Skin epidermis (tissue), 12 donors: ENCODE measurements at regions not wholly inside any gene's neighbourhood (a gene's known extent, or its start where the extent isn't known, plus 50 kb on each side); places are given as distances from the start of the nearest gene placed in this dataset.
"Not testable (repeated sequence)": the region's sequence is repeated elsewhere in the genome, so short reads cannot be mapped to it uniquely, and the experiment has no call there.

Experiments
- H3K27ac ChIP-seq, 21 experiments: fragments of 200-600 bp; sonication (generic) in 11 of 21; one replicate each; pipeline ENCODE4 v1.5.0; 2020; ENCODE audit warnings: mild to moderate bottlenecking in 3 of 21, inconsistent platforms in 2 of 21, moderate library complexity in 2 of 21
- H3K4me3 ChIP-seq, 7 experiments: fragments of 200-600 bp; sonication (generic) in 2 of 7; one replicate each; pipeline ENCODE4 v1.5.0; 2020; ENCODE audit warnings: inconsistent platforms in 2 of 7, mild to moderate bottlenecking in 2 of 7, moderate library complexity in 1 of 7

DNA sequence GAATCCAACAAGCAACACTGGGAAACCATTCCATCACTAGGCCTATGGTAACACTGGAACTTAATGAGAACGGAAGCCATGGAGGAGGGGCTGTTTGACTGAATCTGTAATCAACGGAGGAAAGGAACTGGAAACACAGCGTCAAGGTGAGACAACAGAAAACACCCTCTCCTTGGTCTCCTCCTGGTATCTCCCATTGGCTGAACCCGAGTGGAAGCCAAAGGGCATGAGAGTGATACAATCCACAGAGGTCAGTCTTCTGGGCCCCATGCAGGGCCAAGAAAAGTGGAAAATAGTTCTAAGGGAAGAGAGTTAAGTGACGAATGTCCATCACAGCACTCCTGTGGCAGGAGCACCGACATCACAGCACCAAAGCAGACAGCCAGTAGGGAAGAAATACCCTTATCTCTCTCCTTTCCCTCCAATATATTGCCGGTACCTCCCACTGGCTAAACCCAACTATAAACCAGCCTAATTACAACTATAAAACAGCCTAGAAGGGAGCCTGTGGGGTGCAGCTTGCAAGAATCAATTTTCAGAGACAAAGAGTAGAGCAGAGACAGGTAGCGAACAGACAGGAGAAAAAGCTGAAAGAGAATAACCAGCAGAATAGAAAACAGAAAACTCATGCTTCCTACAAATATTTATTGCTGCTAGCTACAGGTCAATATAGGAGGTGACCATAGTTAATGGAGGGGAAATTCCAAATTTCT is 107.4 kb upstream of the IFNE start:
- no peak overlapping the region for H3K4me3 ChIP-seq
- no peak overlapping the region for H3K27ac ChIP-seq

DNA sequence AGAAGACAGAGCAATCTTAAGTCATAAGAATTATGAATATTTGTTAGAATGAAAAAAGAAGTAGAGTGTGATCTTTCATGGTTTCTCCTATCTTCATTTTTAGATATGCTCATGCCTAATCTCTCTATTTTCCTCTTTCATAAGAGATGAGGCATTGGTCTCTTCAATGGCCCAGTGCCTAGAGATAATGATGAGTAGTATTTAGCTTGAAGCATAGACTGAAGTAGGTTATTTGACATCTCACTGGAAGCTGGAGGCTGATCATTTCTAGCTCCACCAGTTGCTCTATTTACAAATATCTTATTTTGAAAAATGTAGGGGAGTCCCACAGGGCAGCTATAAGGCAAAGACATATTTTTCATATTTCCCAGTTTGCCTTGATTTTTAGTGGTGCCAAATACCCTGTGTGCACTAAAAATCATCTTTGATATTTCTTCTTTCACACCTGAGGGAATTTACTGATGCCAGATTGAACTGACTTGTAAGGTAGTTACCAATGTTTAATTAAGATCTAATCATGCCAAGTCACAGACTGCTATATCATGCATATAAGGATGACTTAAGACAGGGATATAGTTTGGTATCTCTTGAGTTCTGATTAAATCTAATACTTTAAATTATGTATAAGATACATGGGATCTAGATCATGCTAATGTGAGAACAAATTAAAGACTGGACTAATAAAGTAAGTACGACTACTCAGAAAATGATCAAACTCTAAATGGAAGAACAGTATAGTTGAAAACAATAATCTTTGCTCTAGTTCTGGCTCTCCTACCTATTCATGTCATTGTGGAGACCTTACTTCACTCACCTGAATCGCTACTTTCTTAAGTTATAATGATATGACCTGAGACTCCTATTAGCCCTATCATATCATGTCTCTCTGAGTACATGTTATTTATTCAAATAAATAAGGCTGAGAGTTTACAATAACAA is 108.2 kb upstream of the IFNE start:
- peak overlapping the region in 2 of 21 experiments; percentile 14 to 25 for H3K27ac ChIP-seq
- H3K4me3 ChIP-seq = no peak overlapping the region

- peak overlapping the region in 9 of 21 experiments; percentile 2 to 76 (median 37) for H3K27ac ChIP-seq
- H3K4me3 ChIP-seq = no peak overlapping the region
Observed at GRCh38 chr9:21591221-21592062, 109.3 kb upstream of the IFNE start.

- no peak overlapping the region for H3K4me3 ChIP-seq
- H3K27ac ChIP-seq = peak overlapping the region in 4 of 21 experiments; percentile 0 to 33 (median 22)
Observed at GRCh38 chr9:21592063-21592338, 109.9 kb upstream of the IFNE start.

DNA sequence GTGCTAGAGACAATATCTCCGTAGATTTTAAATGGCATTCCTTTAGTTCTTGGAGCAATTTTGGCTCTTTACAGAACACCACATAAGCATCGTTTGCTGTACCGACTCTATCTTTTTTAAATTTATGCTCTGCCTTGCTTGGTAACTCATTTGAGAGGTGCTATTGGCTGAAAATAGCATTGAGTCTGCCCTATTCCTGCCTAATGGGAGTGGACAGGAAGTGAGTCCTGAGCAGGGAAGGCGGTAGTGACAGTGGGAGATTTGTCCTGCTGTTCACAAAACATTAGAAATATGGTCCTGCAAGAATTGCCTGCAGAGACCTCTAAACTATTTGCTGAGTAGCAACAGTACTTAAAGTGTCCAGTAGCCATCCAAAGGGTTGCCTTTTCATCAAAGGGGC is 115.2 kb upstream of the IFNE start:
- Histone ChIP-seq H3K4me3 (no peak overlapping the region), H3K27ac (no peak overlapping the region)

GRCh38 chr9:21598749-21599148 is 116.6 kb upstream of the IFNE start:
- Histone ChIP-seq H3K27ac (no peak overlapping the region), H3K4me3 (no peak overlapping the region)

DNA sequence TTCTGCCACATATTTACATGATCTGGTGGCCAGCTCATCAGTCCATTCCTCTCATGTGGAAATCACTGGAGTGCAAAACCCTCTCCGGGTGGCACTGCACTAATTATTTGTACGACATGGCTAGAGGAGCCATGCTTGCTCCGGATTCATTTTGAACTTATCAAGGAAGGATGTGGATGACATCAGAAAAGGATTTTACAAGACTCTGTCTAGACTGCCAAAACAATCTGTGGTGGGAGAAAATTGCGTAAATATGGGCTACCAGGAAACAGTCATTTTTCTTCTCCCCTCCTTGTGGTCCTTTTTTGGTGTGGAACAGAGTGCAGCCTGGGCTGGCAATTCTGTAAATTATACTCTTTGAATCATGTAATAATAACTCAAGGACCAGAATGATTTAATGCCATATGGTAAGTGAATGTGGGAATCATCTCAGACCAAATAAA is 123.4 kb upstream of the IFNE start:
- peak overlapping the region in 2 of 21 experiments; percentile 16 to 63 for H3K27ac ChIP-seq

GRCh38 chr9:21607576-21607975 is 125.5 kb upstream of the IFNE start:
- H3K27ac ChIP-seq = no peak overlapping the region
- H3K4me3 ChIP-seq = no peak overlapping the region

More for the DNA sequence above, 123.4 kb upstream of the IFNE start:
- H3K4me3 ChIP-seq = no peak overlapping the region

DNA sequence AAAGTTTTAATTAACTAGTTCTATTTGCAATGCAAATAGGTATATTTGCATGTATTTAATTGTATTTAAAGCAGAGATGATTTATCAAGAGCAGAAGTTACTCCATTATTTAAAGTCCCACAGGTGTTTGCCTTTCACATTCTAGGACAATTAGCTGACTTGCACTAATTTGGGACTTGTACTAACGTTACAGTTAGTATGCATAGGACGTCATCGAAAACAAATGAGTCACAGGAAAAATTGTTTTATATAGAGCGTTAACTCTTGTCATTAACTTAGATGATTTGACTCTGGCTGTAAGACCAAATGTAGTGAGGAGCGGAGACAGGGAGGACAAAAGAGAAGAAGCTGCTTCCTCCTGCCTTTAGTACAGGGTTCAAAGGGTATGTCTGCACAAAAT is 126.1 kb upstream of the IFNE start:
- Histone ChIP-seq H3K27ac (no peak overlapping the region), H3K4me3 (no peak overlapping the region)

- Histone ChIP-seq H3K27ac (no peak overlapping the region), H3K4me3 (no peak overlapping the region)
Observed at GRCh38 chr9:21609506-21609905, 127.4 kb upstream of the IFNE start.

- H3K4me3 ChIP-seq = no peak overlapping the region
- H3K27ac ChIP-seq = peak overlapping the region in 5 of 21 experiments; percentile 3 to 46 (median 14)
Observed at GRCh38 chr9:21611891-21612290, 129.8 kb upstream of the IFNE start.

GRCh38 chr9:21615018-21615417 is 132.9 kb upstream of the IFNE start:
- no peak overlapping the region for H3K4me3 ChIP-seq
- no peak overlapping the region for H3K27ac ChIP-seq

GRCh38 chr9:21615446-21615845 is 133.3 kb upstream of the IFNE start:
- Histone ChIP-seq H3K4me3 (no peak overlapping the region), H3K27ac (no peak overlapping the region)

DNA sequence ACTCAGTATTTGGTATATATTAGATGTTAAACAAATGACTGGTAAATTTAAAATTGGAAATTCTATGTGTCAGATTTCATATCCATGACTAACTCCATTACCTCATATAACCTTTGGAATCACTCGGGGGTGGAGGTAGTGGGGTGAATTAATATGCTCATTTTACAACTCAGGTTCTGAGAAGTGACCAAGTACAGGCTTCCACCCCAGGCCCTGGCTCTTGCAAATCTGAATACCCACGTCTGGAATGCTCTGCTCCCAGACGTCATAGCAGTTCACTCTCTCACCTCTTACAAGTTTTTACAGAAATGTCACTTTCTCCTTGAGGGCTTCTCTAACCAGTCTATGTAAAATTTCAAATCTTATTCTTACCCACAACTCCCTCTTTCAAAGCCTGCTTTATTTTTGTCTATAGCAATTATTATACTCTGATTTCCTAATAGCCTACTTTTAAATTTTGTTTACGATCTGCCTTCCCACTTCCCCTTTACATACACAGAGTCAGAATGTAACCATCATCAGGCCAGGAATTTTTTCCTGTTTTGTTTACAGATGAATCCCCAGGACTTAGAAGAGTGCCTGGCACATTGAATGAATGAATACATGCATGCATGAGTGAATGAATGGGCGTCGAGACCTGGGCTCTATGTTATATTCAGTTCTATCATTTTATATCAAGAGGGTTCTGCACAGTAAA is 134.1 kb upstream of the IFNE start:
- no peak overlapping the region for H3K4me3 ChIP-seq
- no peak overlapping the region for H3K27ac ChIP-seq

DNA sequence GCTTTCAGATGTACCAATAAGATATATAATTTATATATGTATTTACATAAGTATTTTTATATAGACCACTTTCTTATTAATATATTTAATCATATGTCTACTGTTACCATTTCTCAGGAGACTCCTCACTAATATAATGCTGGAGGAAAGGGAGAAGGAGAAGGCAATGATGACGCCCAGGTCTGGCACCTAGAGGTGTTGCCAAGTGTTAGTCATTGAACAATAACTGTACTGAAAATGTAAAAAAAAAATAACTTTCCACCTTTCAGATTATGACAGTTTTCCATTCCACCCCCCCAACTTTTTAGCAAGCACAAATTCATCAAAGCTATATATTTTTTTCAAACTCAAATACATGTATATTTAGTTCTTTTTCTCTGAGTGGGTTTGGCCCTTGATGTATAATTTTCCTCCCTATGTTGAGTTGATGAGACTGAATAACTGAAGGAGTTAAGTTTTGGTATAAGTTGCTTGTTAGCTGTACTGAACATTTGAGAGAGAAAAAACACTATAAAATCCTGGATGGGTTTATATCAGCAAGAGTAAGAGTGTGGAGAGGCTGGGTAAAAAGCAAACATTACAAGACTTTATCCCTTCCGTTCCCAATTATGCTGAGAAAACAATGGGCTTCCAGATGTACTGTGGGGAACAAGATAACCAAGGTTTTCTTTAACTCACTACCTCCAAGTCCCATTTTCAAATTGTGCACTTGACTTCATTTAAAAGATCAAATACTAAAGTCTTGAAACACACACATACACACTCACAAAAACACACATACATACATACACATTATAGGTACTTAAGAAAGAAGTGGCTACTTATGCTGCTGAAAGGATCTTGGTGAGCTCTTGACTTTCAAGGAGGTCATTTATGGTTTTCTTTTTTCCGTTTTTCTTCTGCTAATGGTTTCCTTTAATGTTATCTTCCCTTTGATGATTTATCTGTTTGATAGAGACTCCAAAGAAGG is 142.8 kb upstream of the IFNE start:
- no peak overlapping the region for H3K27ac ChIP-seq
- no peak overlapping the region for H3K4me3 ChIP-seq

DNA sequence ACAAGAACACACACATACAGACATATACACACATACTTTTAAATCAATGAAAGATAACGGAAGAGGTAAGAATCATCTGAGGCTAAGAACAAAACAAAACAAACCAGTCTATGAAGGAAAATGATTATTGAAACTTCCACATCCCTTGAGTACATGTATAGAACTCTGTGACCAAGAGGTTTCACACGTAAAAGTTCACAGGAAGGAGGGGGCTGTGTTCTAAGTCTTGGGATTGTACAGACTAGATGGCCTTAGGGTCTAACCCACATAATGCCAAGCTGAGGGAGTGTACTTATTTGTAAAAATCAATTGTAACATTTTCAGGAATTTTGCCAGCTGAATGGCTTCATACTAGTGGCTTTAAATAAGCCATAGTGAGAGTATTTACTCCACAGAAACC is 144.4 kb upstream of the IFNE start:
- H3K27ac ChIP-seq = no peak overlapping the region
- no peak overlapping the region for H3K4me3 ChIP-seq

DNA sequence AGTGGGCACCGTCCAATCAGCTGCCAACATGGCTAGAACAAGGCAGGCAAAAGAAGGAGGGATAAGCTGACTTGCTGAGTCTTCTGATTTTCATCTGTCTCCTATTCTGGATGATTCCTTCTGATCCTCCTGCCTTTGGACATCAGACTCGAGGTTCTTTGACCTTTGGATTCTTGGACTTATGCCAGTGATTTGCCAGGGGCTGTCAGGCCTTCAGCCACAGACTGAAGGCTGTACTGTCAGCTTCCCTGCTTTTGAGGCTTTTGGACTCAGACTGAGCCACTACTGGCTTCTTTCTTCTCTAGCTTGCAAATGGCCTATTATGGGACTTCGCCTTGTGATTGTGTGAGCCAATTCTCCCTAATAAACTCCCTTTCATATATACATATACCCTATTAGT is 146.8 kb upstream of the IFNE start:
- not testable (repeated sequence) for H3K27ac ChIP-seq, H3K4me3 ChIP-seq

DNA sequence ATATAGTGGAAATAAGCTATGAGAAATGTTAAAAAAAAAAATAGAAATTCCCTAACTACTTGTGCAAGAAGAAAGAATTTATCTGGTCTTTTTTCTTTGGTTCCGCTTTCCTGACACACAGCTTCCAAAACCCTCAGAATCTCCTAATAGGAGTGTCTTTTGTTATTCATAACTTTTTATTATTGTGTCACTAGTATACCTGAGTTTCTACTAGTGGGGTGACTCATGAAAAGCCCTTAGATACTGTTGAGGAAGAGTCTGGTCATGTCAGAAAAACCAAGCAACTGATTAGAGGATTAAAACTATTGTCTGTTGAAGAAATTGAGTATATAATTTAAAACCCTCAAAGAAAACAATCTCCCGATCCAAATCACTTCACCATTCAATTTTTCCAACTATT is 152.8 kb upstream of the IFNE start:
- H3K27ac ChIP-seq = no peak overlapping the region
- no peak overlapping the region for H3K4me3 ChIP-seq

GRCh38 chr9:21638104-21638503 is 156.0 kb upstream of the IFNE start:
- Histone ChIP-seq H3K4me3 (no peak overlapping the region), H3K27ac (no peak overlapping the region)
